ENCODE measurements at regions not wholly inside any gene's neighbourhood (a gene's known extent, or its start where the extent isn't known, plus 50 kb on each side); places are given as distances from the start of the nearest gene placed in this dataset.

DNA sequence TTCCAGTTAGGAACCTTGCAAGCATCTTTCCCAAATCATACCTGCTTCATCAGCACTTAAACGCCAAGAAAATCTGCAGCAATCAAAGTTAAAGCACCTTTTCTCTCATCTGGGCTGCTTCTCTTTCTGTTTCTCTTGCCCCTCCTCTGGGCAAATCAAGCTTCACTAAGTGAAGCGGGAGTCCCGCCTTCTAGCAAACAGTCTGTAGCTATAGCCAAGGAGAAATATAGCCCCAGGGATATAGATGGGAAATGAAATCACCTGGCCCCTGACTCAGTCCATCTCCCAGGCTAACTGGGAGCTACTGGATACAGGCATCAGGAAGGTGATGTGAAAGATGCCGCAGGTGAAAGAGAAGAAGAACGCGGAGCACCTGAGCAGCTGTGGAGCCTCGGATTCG lies 481.9 kb downstream of the C6orf118 start:
- TF ChIP-seq, protein P1, sequence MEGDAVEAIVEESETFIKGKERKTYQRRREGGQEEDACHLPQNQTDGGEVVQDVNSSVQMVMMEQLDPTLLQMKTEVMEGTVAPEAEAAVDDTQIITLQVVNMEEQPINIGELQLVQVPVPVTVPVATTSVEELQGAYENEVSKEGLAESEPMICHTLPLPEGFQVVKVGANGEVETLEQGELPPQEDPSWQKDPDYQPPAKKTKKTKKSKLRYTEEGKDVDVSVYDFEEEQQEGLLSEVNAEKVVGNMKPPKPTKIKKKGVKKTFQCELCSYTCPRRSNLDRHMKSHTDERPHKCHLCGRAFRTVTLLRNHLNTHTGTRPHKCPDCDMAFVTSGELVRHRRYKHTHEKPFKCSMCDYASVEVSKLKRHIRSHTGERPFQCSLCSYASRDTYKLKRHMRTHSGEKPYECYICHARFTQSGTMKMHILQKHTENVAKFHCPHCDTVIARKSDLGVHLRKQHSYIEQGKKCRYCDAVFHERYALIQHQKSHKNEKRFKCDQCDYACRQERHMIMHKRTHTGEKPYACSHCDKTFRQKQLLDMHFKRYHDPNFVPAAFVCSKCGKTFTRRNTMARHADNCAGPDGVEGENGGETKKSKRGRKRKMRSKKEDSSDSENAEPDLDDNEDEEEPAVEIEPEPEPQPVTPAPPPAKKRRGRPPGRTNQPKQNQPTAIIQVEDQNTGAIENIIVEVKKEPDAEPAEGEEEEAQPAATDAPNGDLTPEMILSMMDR (IDR thresholded peaks at IDR 0.05) = no peak
- no peak for TF ChIP-seq POLR2AphosphoS5 (IDR thresholded peaks at IDR 0.05)
- no peak for TF ChIP-seq POLR2A (IDR thresholded peaks at IDR 0.05)
- TF ChIP-seq EP300 (IDR thresholded peaks at IDR 0.05) = no peak
